Heart left ventricle (tissue), 13 donors: ENCODE measurements at regions not wholly inside any gene's neighbourhood (a gene's known extent, or its start where the extent isn't known, plus 50 kb on each side); places are given as distances from the start of the nearest gene placed in this dataset.

Source experiments
- CTCF ChIP-seq, 12 donors: fragments of 200-600 bp; sonication (generic) in 4 of 12; IDR thresholded peaks; one replicate each; pipeline versions ENCODE4 v1.5.0 to v1.8.0; 2018 to 2022; ENCODE audit warnings: antibody characterized with exemption in 12 of 12, mild to moderate bottlenecking in 5 of 12
- POLR2A ChIP-seq, 2 donors: fragments of 450-650 bp; IDR thresholded peaks; one replicate each; pipeline ENCODE4 v1.6.1; 2017; ENCODE audit warnings: antibody characterized with exemption in 2 of 2, mild to moderate bottlenecking in 2 of 2, moderate library complexity in 2 of 2
- donor health status: ischemic (EF 13 %, LVEDD 7.1; RV severe dilation, severe dysfunction).
- donor health status: DM: no; HTN: yes; CAD: no.
- donor health status: DM: no; HTN: no; CAD: no.
- donor health status: ischemic (EF 25% LVEDD 6.9; RV normal size, moderate dysfunction).
- donor health status: ischemic (EF 25% LVEDD 5.7; RV mildly dilated, moderate dysfunction).
- donor health status: ischemic (EF 35%, LVEDD 5.7; RV mildly dilated, moderate dysfunction).
- donor health status: nonischemic (EF 11% LVEDD 7.7; RV severe dilation, severe dysfunction).
- donor health status: DM: yes; HTN: yes; CAD: no.
- donor health status: PGD.
- donor health status: ischemic (EF 29% LVEDD 5.4; RV normal size, mild dysfunction).
- donor health status: nonischemic (EF 23%, LVEDD 6.1; RV moderate dilation, normal function).

- TF ChIP-seq CTCF (IDR thresholded peaks at IDR 0.05), result no peak
- no peak for TF ChIP-seq POLR2A (IDR thresholded peaks at IDR 0.05)
These were observed 96.5 kb upstream of the PCSK1 start for GRCh38 chr5:96529559-96529958.
